HEK293T (cell line): ENCODE measurements at regions not wholly inside any gene's neighbourhood (a gene's known extent, or its start where the extent isn't known, plus 50 kb on each side); places are given as distances from the start of the nearest gene placed in this dataset.

Experiments
- FOXM1 ChIP-seq: fragments of 450-650 bp; IDR thresholded peaks from 2 replicates; pipeline ENCODE4 v1.6.1; 2017; ENCODE audit warnings: mild to moderate bottlenecking, borderline replicate concordance
- ZNF384 ChIP-seq: fragments of 450-650 bp; IDR thresholded peaks from 2 replicates; pipeline ENCODE4 v1.6.1; 2016

DNA sequence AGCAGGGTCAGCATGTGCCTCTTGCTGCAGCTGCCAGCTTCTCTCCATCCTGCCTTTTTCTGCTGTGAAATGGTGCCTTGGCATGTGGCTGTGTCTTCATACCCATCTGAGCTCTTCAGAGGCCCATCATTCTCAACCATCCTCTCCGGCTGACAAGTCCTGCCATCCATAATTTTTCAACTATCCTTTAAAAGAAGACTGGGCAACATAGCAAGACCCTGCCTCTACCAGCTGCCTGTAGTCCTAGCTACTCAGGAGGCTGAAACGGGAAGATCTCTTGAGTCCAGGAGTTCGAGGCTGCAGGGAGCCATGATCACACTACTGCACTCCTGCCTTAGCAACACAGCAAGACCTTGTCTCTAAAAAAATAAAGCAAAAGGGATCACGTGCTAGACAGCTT is 64.2 kb upstream of the TTC29 start:
- no peak for TF ChIP-seq ZNF384
- TF ChIP-seq FOXM1: no peak
